Loucy (cell line): ENCODE measurements at regions not wholly inside any gene's neighbourhood (a gene's known extent, or its start where the extent isn't known, plus 50 kb on each side); places are given as distances from the start of the nearest gene placed in this dataset.

Experiments
- H2AFZ ChIP-seq: fragments of 200-600 bp; sonication (generic); 2 replicates; pipeline ENCODE4 v1.6.0; 2016; ENCODE audit warnings: antibody characterized with exemption, mild to moderate bottlenecking, low read length, moderate library complexity
- H3F3A ChIP-seq: fragments of 200-600 bp; 2 replicates; pipeline ENCODE4 v1.6.0; 2016; ENCODE audit warnings: antibody characterized with exemption, low read depth, mild to moderate bottlenecking
- H3K27me3 ChIP-seq: fragments of 200-600 bp; sonication (generic); 2 replicates; pipeline ENCODE4 v1.6.1; 2014; ENCODE audit warnings: low read length, mild to moderate bottlenecking; ENCODE audit not compliant: insufficient read depth, poor library complexity, severe bottlenecking
- H3K36me3 ChIP-seq: fragments of 200-600 bp; sonication (generic); 2 replicates; pipeline ENCODE4 v1.6.1; 2016; ENCODE audit warnings: low read length; ENCODE audit not compliant: insufficient read depth
- H3K4me1 ChIP-seq: fragments of 200-600 bp; sonication (generic); 2 replicates; pipeline ENCODE4 v1.5.1; 2014; ENCODE audit warnings: low read length, mild to moderate bottlenecking; ENCODE audit not compliant: insufficient read depth, poor library complexity, severe bottlenecking
- H3K4me2 ChIP-seq: fragments of 200-600 bp; sonication (generic); 2 replicates; pipeline ENCODE4 v1.6.0; 2014; ENCODE audit warnings: antibody characterized with exemption, low read length, low read depth, mild to moderate bottlenecking; ENCODE audit not compliant: poor library complexity, severe bottlenecking
- H3K4me3 ChIP-seq: fragments of 200-600 bp; sonication (generic); 2 replicates; pipeline ENCODE4 v1.5.1; 2014; ENCODE audit warnings: low read length, mild to moderate bottlenecking, mixed read lengths; ENCODE audit not compliant: poor library complexity, severe bottlenecking
- H3K79me2 ChIP-seq: fragments of 200-600 bp; sonication (generic); 2 replicates; pipeline ENCODE4 v1.6.1; 2014; ENCODE audit warnings: low read length; ENCODE audit not compliant: insufficient read depth
- H3K9ac ChIP-seq: fragments of 200-600 bp; sonication (generic); 2 replicates; pipeline ENCODE4 v1.6.0; 2014; ENCODE audit warnings: mild to moderate bottlenecking, low read depth, low read length, moderate library complexity; ENCODE audit not compliant: poor library complexity, severe bottlenecking
- H3K9me2 ChIP-seq: fragments of 200-600 bp; sonication (generic); replicated peaks from 2 replicates; pipeline ENCODE4 v1.6.1; 2016; ENCODE audit warnings: low read depth, low read length, mixed read lengths
- H3K9me3 ChIP-seq: fragments of 200-600 bp; sonication (generic); 2 replicates; pipeline ENCODE4 v1.6.1; 2014; ENCODE audit warnings: mild to moderate bottlenecking, antibody characterized with exemption, low read length, low read depth; ENCODE audit not compliant: insufficient read depth
- H4K20me1 ChIP-seq: fragments of 200-600 bp; sonication (generic); 2 replicates; pipeline ENCODE4 v1.6.0; 2014; ENCODE audit warnings: antibody characterized with exemption, low read length, mild to moderate bottlenecking; ENCODE audit not compliant: insufficient read depth, poor library complexity, severe bottlenecking
- CTCF ChIP-seq: fragments of 200-600 bp; sonication (generic); conservative IDR thresholded peaks from 2 replicates; pipeline ENCODE4 v1.5.1; 2014; ENCODE audit warnings: mild to moderate bottlenecking, antibody characterized with exemption, low read length
- EZH2phosphoT487 ChIP-seq: fragments of 200-600 bp; IDR thresholded peaks from 2 replicates; pipeline ENCODE4 v1.6.1; 2018; ENCODE audit warnings: antibody characterized with exemption, mild to moderate bottlenecking, moderate library complexity, borderline replicate concordance

- peaks cover 56% of the 10 kb centered on the region for H3K4me1 ChIP-seq
- no peaks in the 10 kb centered on the region for H3K36me3 ChIP-seq
- H3K9me3 ChIP-seq: no peaks in the 10 kb centered on the region
- peak overlapping the region; percentile 45 for H3K4me2 ChIP-seq
- no peak overlapping the region for H2AFZ ChIP-seq
- H3K9me2 ChIP-seq: no peaks in the 10 kb centered on the region
- H3K9ac ChIP-seq: peak overlapping the region; percentile 41
- H3F3A ChIP-seq: no peaks in the 10 kb centered on the region
- H3K27me3 ChIP-seq: no peaks in the 10 kb centered on the region
- peaks cover 91% of the 10 kb centered on the region for H3K79me2 ChIP-seq
- H3K4me3 ChIP-seq: no peak overlapping the region
- H4K20me1 ChIP-seq: peaks cover 3% of the 10 kb centered on the region
- TF ChIP-seq EZH2phosphoT487 (no peak), CTCF (no peak)
These were observed 343.2 kb downstream of the KCNRG start for GRCh38 chr13:50358231-50359040.

GRCh38 chr13:50359041-50359367 is 343.8 kb downstream of the KCNRG start:
- Histone ChIP-seq H3K4me2 (peak overlapping the region; percentile 45), H3K9ac (peak overlapping the region; percentile 41), H3K79me2 (peaks cover 92% of the 10 kb centered on the region), H2AFZ (no peak overlapping the region), H4K20me1 (peaks cover 3% of the 10 kb centered on the region), H3F3A (no peaks in the 10 kb centered on the region), H3K9me3 (no peaks in the 10 kb centered on the region), H3K9me2 (no peaks in the 10 kb centered on the region), H3K27me3 (no peaks in the 10 kb centered on the region), H3K36me3 (no peaks in the 10 kb centered on the region), H3K4me1 (peaks cover 50% of the 10 kb centered on the region), H3K4me3 (no peak overlapping the region)
- no peak for TF ChIP-seq EZH2phosphoT487
- TF ChIP-seq CTCF: no peak

- Histone ChIP-seq H3K4me2 (no peak overlapping the region), H3K4me1 (peaks cover 44% of the 10 kb centered on the region), H4K20me1 (peaks cover 3% of the 10 kb centered on the region), H3K4me3 (no peak overlapping the region), H3K9ac (no peak overlapping the region), H3K36me3 (no peaks in the 10 kb centered on the region), H3K27me3 (no peaks in the 10 kb centered on the region), H3K9me3 (no peaks in the 10 kb centered on the region), H3F3A (no peaks in the 10 kb centered on the region), H3K79me2 (peaks cover 94% of the 10 kb centered on the region), H2AFZ (no peak overlapping the region), H3K9me2 (no peaks in the 10 kb centered on the region)
- TF ChIP-seq EZH2phosphoT487 (no peak), CTCF (no peak)
These were observed 344.5 kb downstream of the KCNRG start for GRCh38 chr13:50359779-50360178.
